ENCODE measurements at regions not wholly inside any gene's neighbourhood (a gene's known extent, or its start where the extent isn't known, plus 50 kb on each side); places are given as distances from the start of the nearest gene placed in this dataset.

- Histone ChIP-seq H2BK20ac (ENCODE audit: low read depth, low read length) (no peak overlapping the region), H2BK120ac (ENCODE audit: low read depth, low read length) (no peak overlapping the region), H3K9ac (ENCODE audit: low read depth, low read length) (no peak overlapping the region), H2BK5ac (ENCODE audit: low read depth, low read length, poor library complexity, severe bottlenecking) (no peak overlapping the region), H3K9me1 (ENCODE audit: insufficient read depth, low read length) (no peaks in the 10 kb centered on the region), H3K14ac (replicated peaks; ENCODE audit: low read depth, low read length) (no peak overlapping the region), H2AK9ac (replicated peaks; ENCODE audit: low read depth, low read length, poor library complexity) (no peak overlapping the region), H3K4me1 (ENCODE audit: control insufficient read depth, insufficient read depth, low read length) (no peaks in the 10 kb centered on the region), H3K56ac (ENCODE audit: extremely low read depth, insufficient read depth, low read length) (no peak overlapping the region), H4K20me1 (ENCODE audit: insufficient read depth, low read length) (no peaks in the 10 kb centered on the region), H3K4ac (ENCODE audit: low read depth, low read length) (no peak overlapping the region), H2AK5ac (ENCODE audit: low read depth, low read length) (no peak overlapping the region), H3K9me3 (ENCODE audit: control insufficient read depth, insufficient read depth, low read length) (peaks cover 13% of the 10 kb centered on the region), H3K18ac (ENCODE audit: low read depth, low read length) (no peak overlapping the region), H3K79me1 (ENCODE audit: low read depth in 1 of 2, low read length in 2 of 2) (no peaks in the 10 kb centered on the region), H4K91ac (ENCODE audit: insufficient read depth, low read depth, low read length) (no peak overlapping the region), H2AFZ (replicated peaks; ENCODE audit: low read length, poor library complexity) (no peak overlapping the region), H3K23ac (ENCODE audit: low read depth, low read length) (no peak overlapping the region), H3K4me2 (ENCODE audit: low read depth, low read length) (no peak overlapping the region), H2BK15ac (ENCODE audit: low read depth, low read length) (no peak overlapping the region), H4K5ac (ENCODE audit: low read depth, low read length) (no peak overlapping the region), H3K27me3 (ENCODE audit: control insufficient read depth, insufficient read depth, low read length) (no peaks in the 10 kb centered on the region), H3K36me3 (ENCODE audit: control insufficient read depth, insufficient read depth, low read length) (no peaks in the 10 kb centered on the region), H3K4me3 (ENCODE audit: insufficient read depth, low read depth, low read length) (no peak overlapping the region), H4K8ac (ENCODE audit: low read depth in 2 of 2, low read length in 2 of 2) (no peak overlapping the region), H3K27ac (ENCODE audit: insufficient read depth, low read length) (no peak overlapping the region)
- dilution Hi-C loops (cut with HindIII; ENCODE audit: low sequenced_read_pairs, unreplicated experiment), result no loop called here
- in situ Hi-C loops (cut with MboI; ENCODE audit: low sequenced_read_pairs), result no loop called here
- POLR2A ChIA-PET (ENCODE audit: unreplicated experiment), result no interaction called here
- WGBS, 2 experiments (ENCODE audit: extremely low coverage in 2 of 2, insufficient read length in 1 of 2), result 100% methylated on average over 2 of the region's 3 CpGs; no CpG with 5 or more reads in 1 of the 2 experiments
- TF ChIP-seq ELK1 (IDR thresholded peaks at IDR 0.05; ENCODE audit: borderline replicate concordance, low read depth, low read length) (no peak), NFE2L2 (IDR thresholded peaks at IDR 0.05; ENCODE audit: low read depth, low read length) (no peak), CEBPB (IDR thresholded peaks at IDR 0.05; ENCODE audit: low read depth, low read length) (no peak), CHD1 (IDR thresholded peaks at IDR 0.05; ENCODE audit: low read depth, low read length) (no peak), MAZ (IDR thresholded peaks at IDR 0.05; ENCODE audit: borderline replicate concordance, low read depth, low read length) (no peak), RCOR1 (IDR thresholded peaks at IDR 0.05; ENCODE audit: insufficient replicate concordance, low read length) (no peak), CTCF (conservative IDR thresholded peaks at IDR 0.05; ENCODE audit: low read depth, low read length) (no peak), BHLHE40 (IDR thresholded peaks at IDR 0.05; ENCODE audit: low read depth, low read length) (no peak), USF2 (IDR thresholded peaks at IDR 0.05; ENCODE audit: low read depth, low read length) (no peak), RAD21 (IDR thresholded peaks at IDR 0.05; ENCODE audit: low read length) (no peak), MXI1 (IDR thresholded peaks at IDR 0.05; ENCODE audit: borderline replicate concordance, low read depth, low read length) (no peak), POLR2A (IDR thresholded peaks at IDR 0.05; ENCODE audit: low read depth, low read length) (no peak), RFX5 (IDR thresholded peaks at IDR 0.05; ENCODE audit: low read depth, low read length) (no peak)
- ATAC-seq (ENCODE audit: low read depth), result no peak
- intact Hi-C loops (cut with micrococcal nuclease), result no loop called here
- CTCF ChIA-PET, result no interaction called here
- no TSS peak for BruUV-seq (replicated peaks)
- DNase-seq, result no peak
These were observed 490.2 kb downstream of the RAB28 start for GRCh38 chr4:12993923-12994322.
